DMS79 (cell line): ENCODE measurements at regions not wholly inside any gene's neighbourhood (a gene's known extent, or its start where the extent isn't known, plus 50 kb on each side); places are given as distances from the start of the nearest gene placed in this dataset.

Experiments used
- DNase-seq: peaks from one replicate; lab custom pipeline; 2025; lab: John Stamatoyannopoulos, UW

DNA sequence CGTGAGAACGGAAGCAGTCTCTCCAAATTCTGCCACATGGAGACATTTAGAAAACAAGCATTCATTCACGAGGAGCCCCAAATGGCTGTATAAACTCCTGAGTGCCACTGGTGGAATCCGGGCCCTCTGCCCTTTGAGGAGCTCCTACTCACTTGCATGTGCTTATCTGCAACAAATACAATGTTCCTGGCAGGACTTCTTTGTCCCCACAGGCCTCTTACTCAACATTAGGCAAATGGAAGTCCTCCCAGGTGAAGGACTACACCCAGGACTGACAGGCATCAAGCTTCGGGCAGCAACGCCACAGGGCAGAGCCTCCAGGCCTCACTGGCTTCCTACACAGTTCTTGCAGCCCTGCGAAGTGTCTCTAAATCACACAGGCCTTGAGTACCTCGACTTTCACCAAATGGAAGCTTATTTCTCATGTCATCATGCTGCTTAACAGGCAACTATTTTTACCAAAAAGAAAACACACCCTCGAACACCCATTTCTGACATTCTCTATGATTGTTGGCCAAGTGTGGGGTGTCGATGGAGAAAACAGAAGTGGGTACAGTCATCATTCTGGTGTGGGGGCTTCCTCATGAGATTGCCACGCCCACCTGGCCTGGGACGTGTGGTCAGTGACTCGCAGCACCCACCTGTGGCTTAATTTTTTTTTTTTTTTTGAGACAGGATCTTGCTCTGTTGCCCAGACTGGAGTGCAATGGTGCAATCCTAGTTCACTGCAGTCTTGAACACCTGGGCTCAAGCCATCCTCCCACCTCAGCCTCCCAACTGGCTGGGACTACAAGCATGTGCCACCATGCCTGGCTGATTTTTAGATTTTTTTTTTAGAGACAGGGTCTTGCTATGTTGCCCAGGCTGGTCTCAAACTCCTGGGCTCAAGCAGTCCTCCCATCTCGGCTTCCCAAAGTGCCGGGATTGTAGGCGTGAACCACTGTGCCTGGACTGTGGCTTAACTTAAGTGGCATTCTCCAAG, 186.8 kb upstream of the GLI2 start:
- DNase-seq: no peak

DNA sequence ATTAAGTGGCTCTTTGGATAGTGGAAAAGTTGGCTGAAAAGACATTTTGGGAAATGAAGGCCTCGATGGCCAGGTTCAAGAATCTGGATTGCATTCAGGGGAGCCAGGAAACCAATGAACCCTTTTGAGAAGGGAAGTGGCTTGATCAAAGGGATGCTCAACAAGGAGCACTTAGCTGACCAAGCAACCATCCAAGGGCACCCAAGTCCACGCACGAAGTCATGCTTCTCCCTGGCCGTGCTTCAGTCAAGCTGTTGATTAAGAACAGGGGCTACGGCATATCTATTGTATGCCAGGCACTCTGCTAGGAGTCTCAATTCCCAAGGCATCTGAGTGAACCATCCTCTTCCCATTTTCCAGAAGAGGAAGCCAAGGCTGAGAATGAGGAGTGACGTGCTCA, 185.8 kb upstream of the GLI2 start:
- DNase-seq: peak; percentile 30

DNA sequence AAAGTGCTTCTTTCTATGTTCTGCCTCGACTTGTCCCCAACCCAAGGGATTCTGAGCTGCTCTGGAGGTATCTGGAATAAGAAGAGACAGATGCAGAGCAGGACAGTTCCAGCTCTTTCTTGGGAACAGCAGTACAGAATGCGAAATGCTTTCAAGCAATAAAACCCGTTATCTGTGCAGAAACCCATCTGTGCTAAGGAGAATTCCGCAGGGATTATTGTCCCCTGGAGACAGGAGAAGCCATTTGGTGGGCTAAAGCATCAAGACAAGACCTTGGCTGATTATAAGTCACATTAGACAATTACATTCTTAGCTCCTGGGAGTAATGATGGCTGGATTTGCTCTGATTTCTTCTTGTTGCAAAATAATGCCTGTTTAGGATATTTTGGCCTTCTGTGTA, 185.4 kb upstream of the GLI2 start:
- no peak for DNase-seq

DNA sequence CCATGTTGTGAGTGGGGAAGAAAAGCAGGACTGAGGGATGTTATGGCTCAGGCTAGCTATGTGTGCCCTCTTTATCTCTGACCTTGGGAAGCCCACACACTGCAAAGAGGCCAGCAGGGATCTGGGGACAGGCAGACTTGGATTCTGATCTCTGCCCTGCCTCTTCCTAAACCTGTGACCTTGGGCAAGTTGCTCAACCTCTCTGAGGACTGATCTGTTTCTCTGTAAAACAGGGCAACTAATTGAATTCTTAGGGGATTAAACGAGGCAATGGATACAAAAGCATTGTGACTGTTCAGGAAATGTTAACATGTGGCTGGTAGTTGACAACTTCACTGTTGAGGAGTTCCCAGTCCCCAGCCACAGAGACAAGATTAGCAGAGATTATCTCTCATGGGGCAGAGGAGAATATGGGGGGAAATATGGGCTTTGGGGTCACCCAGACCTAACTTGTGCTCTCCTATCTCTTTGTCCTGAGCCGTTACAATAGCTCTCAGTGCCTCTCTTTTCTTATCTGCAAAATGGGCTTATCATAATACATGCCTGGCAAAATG, 184.7 kb upstream of the GLI2 start:
- DNase-seq: no peak

DNA sequence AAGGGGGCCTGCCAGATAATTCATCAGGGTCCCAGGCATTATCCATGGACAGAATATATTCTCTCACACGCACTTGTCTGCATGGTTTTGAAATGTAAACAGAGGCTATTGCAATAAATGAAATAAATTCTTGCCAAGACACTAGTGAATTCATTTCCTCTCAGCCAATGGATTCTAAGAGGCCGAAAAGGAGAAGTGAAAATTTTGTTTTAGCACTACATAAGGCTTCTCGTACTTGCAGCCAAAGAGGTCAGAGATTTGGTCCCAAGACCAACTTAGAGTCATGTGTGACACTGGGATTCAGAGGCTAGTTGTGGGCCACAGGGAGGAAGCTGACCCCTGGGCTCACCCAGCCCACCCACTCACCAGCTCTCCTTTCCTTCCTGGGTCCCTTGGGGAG, 184.1 kb upstream of the GLI2 start:
- DNase-seq: no peak

DNA sequence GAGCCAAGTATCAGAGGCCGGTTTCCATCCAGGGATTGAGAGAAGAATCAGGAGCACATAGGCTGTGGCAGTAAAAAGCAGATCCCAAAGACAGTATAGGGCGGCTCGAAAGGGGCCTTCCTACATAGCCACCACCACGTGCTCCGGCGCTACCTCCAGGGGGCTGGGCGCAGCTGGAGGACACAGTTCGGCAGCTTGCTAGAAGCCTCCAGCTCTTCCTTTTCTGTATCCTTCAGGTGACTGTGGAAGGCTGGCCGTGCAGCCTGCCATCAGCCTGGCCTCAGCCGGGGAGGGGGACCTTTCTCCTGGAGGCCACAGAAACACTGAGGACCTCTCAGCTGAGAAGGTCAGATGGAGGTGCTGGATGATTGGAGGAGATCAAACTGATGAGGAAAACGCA, 183.6 kb upstream of the GLI2 start:
- no peak for DNase-seq

DNA sequence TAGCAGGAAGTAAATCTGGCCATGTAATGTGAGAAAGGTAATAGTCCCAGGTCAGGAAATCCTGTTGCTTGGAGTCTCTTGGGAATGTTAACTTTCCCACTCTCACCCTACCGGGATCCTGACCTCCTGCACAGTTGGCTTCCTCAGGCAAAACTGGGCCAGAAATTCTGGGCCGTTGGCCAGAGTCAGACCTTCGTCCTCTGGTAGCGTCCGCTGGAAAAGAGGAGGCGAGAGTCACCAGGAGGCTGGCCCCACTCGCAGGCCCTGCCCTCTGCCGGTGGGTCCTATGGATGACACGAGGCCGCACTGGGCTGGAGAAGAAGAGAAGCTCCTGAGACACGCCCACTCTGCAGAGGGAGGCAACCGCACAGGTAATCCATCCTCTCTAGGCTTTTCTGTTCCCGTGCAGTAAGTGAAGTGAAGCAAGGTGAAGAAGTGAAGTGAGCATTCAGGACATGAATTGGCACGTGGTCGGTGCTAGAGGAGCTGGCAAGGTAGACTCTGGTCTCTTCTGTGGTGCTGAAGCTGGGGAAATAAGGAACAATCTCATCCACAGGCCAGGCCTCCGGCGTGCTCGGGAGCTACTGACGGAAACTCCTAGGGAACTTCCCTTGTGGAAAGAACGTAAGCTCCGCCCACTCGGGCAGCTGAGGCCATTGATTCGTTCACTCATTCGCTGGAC, 182.7 kb upstream of the GLI2 start:
- no peak for DNase-seq

DNA sequence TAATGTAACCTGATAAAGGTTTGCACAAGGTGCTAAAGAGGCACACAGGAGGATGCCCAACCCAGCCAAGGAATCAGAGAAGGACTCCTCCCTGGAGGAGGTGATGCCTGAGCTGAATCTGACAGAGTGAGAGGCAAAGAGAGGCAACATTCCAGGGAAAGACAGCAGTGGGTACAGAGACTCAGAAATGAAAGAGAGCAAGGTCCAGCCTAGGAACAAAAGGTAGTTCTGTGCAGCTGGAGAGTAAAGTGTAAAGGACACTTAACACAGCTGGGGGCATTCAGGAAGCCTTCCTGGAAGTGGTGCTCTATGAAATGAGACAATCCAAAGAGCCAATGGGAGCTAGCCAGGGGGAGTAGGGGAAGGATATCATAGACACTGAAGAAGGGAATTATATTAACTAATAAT, 181.0 kb upstream of the GLI2 start:
- DNase-seq: no peak

DNA sequence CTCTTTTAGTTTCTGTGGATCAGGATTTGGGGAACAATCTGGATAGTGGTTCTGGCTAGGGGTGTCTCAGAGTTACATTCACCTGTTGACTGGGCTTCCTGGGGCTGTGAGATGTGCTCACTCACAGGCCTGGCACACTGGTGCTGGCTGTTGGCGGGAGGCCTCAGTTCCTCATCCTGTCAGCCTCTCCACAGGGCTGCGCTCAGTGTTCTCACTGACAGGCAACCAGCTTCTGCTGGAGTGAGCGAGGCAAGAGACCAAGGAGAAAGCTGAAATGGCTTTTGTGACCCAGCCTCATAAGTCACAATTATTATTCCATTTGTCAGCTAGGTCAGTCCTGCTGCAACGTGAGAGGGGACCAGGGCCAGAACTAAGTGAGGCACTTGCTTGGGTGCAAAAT, 180.6 kb upstream of the GLI2 start:
- DNase-seq: no peak

DNA sequence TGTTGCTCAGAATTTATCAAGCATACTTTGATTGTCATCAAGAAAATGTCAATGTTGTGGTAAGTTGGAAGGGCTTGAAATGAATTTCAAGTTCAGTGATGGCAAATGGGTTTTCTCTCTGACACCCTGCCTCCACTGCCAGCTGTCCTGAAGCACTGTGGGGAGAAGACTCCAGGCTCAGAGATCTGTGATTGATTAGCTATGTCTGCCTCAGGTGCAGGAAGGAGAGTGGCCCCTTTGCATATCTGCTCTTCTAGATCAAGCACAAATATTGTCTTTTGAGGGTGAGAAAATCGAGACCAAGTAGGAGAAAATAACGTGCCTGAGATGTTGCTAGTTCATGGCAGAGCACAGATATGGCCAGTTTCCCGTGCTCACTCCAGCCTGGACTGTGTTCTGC, 178.8 kb upstream of the GLI2 start:
- DNase-seq: no peak

DNA sequence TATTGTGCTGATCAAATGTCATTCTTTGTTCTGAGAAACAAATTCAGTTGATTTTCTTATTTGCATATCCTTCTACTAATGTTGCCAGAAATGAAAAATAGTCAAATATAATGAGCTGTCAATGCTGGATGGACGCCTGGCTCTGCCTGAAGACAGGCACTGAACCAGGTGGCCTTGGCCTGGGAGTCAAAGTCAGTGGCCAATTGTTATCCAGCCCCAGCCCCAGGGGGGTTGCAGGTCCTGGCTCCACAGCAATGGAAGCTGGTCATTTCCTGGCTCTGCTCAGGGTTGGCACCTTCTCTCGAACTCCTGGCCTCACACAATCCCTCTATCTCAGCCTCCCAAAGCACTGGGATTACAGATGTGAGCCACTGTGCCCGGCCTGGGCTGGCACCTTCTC, 176.8 kb upstream of the GLI2 start:
- no peak for DNase-seq

DNA sequence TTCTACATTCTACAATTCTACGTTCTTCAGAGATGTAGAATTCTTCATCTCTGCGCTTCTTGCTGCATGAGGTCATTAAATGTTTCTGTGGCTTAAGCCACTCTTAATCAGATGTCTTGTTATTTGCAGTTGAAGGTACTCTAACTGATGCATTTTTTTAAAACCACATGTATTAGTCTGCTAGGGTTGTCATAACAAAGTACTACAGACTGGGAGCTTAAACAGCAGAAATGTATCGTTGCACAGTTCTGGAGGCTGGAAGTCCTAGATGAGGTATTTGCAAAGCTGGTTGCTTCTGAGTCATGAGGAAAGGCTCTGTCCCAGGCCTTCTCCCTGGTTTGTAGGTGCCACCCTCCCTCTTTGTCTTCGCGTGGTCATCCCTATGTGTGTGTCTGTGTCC, 176.3 kb upstream of the GLI2 start:
- DNase-seq: no peak

DNA sequence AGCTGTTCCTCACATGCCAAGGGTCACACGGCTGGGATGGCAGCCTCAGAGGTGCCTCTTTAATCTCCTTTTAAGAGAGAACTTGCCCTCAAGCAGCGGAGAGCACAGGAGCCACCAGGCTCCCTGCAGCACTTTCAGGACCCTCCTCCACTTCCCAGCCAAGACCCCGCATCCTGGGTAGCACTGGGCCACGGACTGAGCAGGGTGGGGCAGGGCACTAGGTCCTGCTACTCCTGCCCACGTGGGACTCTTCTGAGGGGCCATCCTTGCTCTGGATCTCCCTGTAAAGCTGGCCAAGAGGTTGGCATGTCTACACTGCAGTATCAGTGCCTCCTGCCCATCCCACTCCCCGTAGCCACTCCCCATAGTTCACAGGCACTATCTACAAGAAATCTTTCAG, 175.3 kb upstream of the GLI2 start:
- DNase-seq: no peak

DNA sequence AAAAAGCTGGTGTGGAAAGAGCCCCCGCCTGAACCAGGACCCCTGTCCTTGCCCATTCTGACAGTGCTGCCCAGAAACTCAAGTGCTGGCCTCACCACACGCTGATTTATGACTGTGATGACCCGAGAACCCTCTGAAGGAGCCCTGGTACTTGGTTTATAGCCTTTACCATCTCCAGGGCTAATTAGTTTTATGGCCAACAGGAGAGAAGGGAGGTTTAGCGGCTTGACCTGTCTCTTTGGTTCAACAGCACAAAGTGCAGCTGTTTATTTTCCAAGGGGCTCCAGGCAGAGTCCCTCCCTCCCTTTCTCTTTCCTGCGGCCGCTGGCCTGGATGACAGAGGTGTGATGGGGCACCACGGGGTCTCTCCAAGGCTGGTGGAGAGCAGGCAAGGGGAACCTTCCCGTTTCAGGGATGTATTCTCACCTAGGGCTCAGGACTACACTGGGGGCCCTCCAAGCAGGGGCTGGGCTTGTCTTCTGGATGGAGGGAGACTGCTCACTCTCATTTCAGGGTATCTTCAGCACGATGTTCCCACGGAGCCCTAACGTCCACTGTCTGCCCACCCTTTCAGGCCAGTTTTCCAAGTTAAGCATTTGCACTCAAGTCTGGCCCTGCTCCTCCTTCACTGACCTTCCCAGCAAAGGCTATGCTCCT, 174.2 kb upstream of the GLI2 start:
- no peak for DNase-seq

DNA sequence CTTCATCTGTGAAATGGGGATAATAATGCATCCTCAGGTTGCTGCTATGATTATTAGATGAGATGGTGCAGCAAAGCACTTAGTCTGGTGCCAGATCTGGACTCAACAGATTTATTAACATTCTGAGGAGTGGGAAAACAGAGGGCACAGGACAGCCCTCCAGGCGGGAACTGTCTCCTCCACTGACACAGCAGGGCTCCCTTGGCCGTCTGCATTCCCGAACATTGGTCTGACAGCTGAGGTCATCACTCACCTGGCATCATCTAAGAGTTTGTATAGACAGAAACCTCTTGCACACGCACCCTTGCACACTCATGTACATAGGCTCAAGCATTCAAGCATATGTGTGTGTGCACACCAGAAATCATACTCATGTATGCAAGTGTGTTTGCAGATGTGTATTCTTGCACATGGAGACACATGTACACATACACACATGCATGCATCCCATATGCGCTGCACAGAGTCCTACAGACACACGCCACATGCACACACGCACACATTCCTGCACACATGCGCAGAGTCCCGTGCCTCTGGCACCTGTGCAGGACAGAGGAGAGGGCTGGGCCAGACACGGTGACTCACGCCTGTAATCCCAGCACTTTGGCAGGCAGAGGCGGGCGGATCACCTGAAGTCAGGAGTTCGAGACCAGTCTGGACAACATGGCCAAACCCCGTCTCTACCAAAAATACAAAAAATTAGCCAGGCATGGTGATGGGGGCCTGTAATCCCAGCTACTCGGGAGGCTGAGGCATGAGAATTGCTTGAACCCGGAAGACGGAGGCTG, 173.3 kb upstream of the GLI2 start:
- no peak for DNase-seq

DNA sequence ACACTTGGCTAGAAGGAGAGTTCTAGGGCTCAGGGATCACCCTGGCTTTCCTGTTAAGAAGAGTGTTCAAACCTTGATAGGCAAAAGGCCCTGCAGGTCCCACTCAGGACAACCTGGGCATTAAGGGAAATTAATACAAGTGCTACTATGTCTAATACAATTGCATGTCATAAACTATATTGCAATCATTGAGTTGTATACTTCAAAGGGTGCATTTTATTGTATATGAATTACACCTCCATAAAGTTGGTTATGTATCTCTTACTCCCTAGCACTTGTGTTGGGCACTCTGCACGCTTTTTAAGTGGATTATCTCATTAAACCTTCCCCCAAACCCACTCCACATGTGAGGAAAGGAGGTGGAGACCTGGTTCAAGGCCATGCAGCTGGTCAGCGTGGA, 172.1 kb upstream of the GLI2 start:
- DNase-seq: no peak

DNA sequence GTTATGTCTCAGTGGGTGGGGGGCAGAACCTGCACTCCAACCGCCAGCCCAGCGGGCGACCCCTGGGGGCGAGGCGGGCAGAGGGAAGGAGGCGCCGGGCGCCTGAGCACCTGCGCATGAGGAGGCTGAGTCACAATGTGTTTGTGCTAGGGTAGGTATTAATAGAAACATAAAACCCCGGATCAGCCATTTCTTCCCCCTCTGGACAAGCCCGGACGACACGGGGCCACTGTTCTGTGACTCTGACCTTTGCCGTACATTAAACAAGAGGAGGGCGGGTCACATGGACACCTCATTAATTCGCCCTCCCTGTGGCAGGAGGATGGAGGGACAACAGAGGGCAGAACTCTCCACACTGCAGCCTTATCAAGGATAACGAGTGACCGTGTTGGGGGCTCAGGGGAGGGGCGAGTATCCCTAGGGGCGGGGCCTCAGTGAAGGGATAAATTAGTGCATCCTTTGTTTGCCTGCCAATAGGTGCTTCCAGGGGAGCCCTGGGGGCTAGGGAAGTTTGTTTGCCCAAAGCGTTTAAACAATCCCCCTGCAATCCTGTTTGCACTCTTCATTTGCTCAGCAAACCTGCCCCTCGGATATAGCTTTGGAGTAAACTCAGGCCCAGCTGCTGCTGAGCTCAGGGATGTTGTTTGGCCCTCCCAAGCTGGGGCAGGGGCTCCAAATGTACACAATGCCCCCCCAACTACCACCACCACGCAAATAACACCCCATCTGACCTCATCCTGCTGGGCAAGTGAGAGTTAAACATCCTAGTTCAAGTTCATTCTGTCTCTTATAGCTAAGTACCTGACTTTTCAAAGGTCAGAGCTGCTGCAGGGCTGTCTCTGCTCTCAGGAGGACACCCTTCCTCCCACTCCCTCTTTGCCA, 171.2 kb upstream of the GLI2 start:
- no peak for DNase-seq

DNA sequence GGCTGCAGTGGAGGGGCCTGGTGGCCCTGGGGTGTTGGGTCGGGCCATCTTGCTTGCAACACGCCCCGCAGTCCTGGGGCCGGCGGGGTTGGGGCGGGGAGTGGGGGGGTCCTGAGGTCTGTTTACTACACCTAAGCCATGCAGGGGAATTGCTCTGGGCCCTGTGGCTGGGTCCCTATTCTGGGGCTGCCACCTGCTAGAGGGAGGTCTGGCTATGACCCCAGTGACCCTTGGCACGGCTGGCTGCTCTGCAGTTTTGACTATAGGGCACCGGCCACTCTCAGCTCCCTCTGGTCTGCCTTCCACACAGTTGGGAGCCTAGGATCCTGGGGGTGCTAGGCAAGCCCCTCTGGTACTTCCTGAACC, 170.6 kb upstream of the GLI2 start:
- DNase-seq: no peak

DNA sequence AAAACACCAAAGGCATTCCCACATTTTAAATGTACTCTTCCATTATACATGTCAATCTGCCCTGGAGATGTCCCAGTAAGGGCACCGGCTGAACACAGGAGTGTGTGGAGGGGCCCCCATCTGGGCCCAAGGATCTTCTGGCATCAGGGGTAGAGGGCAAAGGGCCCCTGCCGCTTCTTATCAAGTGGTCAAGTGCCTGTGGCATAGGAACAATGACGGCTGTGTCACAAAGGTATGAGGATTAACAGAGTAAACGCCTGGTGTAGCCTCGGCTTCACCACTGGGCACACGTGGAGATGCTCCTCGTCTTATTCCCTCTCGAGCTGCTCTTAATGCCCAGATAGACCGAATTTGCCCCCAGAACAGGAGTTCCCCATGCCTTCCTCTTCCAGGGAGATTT, 169.7 kb upstream of the GLI2 start:
- no peak for DNase-seq

DNA sequence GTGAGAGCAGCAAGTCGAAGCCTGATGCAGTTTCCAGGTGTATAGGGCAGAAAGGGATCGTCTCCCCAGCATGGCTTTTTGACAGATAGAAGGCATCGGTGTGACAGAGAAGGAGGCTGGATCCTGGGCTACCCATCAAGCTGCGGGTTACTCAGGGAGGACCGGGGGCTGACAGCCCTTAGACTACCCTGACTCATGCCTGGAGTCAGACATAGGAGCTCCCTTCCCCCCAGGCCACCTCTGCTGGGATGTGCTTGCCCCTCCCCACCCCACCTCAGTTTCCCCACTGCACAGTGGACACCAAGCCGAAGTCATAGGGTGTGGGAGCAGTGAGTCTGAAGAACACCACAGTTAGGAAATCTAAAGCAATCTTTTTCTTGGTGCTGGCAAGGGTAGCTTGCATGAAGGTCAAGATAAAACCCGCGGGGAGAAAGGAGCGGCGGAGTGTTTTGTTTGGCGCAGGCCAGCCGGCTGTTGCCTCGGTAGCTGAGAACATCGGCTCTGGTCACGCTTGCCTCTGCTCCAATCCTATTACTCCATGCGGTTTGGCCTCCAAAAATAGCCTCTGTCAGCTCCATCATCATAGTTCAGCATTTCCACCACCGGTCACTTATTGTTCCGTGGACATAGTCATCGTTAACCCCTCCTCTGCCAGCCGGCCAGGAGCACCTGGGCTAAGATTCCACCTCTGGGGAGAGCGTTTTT, 169.2 kb upstream of the GLI2 start:
- no peak for DNase-seq
